ENCODE measurements at regions not wholly inside any gene's neighbourhood (a gene's known extent, or its start where the extent isn't known, plus 50 kb on each side); places are given as distances from the start of the nearest gene placed in this dataset.

- H3K4me3 ChIP-seq = no peak overlapping the region
- intact Hi-C loops (cut with DNase I) = no loop called here
These were observed 869.4 kb downstream of the TYW1 start for GRCh38 chr7:67866054-67866453.

GRCh38 chr7:67866812-67867211 lies 870.2 kb downstream of the TYW1 start:
- Histone ChIP-seq H3K27me3 (no peaks in the 10 kb centered on the region), H3K9me3 (no peaks in the 10 kb centered on the region), H3K4me1 (ENCODE audit: insufficient read depth) (no peaks in the 10 kb centered on the region), H3K36me3 (no peaks in the 10 kb centered on the region), H3K27ac (no peak overlapping the region), H3K4me3 (no peak overlapping the region)
- TF ChIP-seq CTCF (IDR thresholded peaks at IDR 0.05) (no peak), POLR2A (IDR thresholded peaks at IDR 0.05) (no peak), EP300 (IDR thresholded peaks at IDR 0.05) (no peak)
- 88 to 96% (median 88%) methylated on average over 3 of the region's 3 CpGs for WGBS, 3 donors
- intact Hi-C loops (cut with DNase I) = no loop called here
- no peak for DNase-seq

More at GRCh38 chr7:67866054-67866453, 869.4 kb downstream of the TYW1 start:
- no peak for TF ChIP-seq EP300 (IDR thresholded peaks at IDR 0.05)
- TF ChIP-seq POLR2A (IDR thresholded peaks at IDR 0.05) = no peak
- no peak for TF ChIP-seq CTCF (IDR thresholded peaks at IDR 0.05)
- H3K9me3 ChIP-seq = no peaks in the 10 kb centered on the region
- DNase-seq = no peak
- no peaks in the 10 kb centered on the region for H3K27me3 ChIP-seq
- H3K36me3 ChIP-seq = no peaks in the 10 kb centered on the region
- H3K27ac ChIP-seq = no peak overlapping the region
- no peaks in the 10 kb centered on the region for H3K4me1 ChIP-seq (ENCODE audit: insufficient read depth)

GRCh38 chr7:67870396-67870795 lies 873.8 kb downstream of the TYW1 start:
- Histone ChIP-seq H3K27me3 (no peaks in the 10 kb centered on the region), H3K9me3 (no peaks in the 10 kb centered on the region), H3K36me3 (no peaks in the 10 kb centered on the region), H3K27ac (no peak overlapping the region), H3K4me1 (ENCODE audit: insufficient read depth) (no peaks in the 10 kb centered on the region), H3K4me3 (no peak overlapping the region)
- WGBS, 3 donors = 74 to 79% (median 74%) methylated on average over 2 of the region's 2 CpGs
- TF ChIP-seq EP300 (IDR thresholded peaks at IDR 0.05) (no peak), POLR2A (IDR thresholded peaks at IDR 0.05) (no peak), CTCF (IDR thresholded peaks at IDR 0.05) (no peak)
- DNase-seq = no peak
- intact Hi-C loops (cut with DNase I) = no loop called here

- intact Hi-C loops (cut with DNase I) = no loop called here
- 47 to 57% (median 49%) methylated on average over 4 of the region's 4 CpGs for WGBS, 3 donors
- no peaks in the 10 kb centered on the region for H3K9me3 ChIP-seq
- no peak overlapping the region for H3K27ac ChIP-seq
- H3K36me3 ChIP-seq = no peaks in the 10 kb centered on the region
- no peak for TF ChIP-seq CTCF (IDR thresholded peaks at IDR 0.05)
- no peak for TF ChIP-seq POLR2A (IDR thresholded peaks at IDR 0.05)
- no peak for TF ChIP-seq EP300 (IDR thresholded peaks at IDR 0.05)
- H3K4me3 ChIP-seq = no peak overlapping the region
- H3K4me1 ChIP-seq (ENCODE audit: insufficient read depth) = no peaks in the 10 kb centered on the region
- no peaks in the 10 kb centered on the region for H3K27me3 ChIP-seq
- DNase-seq = no peak
These were observed 878.9 kb downstream of the TYW1 start for GRCh38 chr7:67875558-67875957.

- intact Hi-C loops (cut with DNase I) = no loop called here
- Histone ChIP-seq H3K4me1 (ENCODE audit: insufficient read depth) (no peaks in the 10 kb centered on the region), H3K27ac (no peak overlapping the region), H3K9me3 (no peaks in the 10 kb centered on the region), H3K4me3 (no peak overlapping the region), H3K36me3 (no peaks in the 10 kb centered on the region), H3K27me3 (no peaks in the 10 kb centered on the region)
- TF ChIP-seq CTCF (IDR thresholded peaks at IDR 0.05) (no peak), EP300 (IDR thresholded peaks at IDR 0.05) (no peak), POLR2A (IDR thresholded peaks at IDR 0.05) (no peak)
- DNase-seq = no peak
- 88 to 93% (median 89%) methylated on average over 8 of the region's 8 CpGs for WGBS, 3 donors
These were observed 882.2 kb downstream of the TYW1 start for GRCh38 chr7:67878808-67879207.

Measured in ovary (tissue), 7 donors.